Neural cell (in vitro differentiated cells): ENCODE measurements at regions not wholly inside any gene's neighbourhood (a gene's known extent, or its start where the extent isn't known, plus 50 kb on each side); places are given as distances from the start of the nearest gene placed in this dataset.

Source experiments
- H2AFZ ChIP-seq: fragments of 200-600, 300-800 bp; sonication (generic), shearing (Covaris generic); 2 replicates; pipeline ENCODE4 v1.6.0; 2014; ENCODE audit warnings: low read depth, mild to moderate bottlenecking, antibody characterized with exemption, low read length, moderate library complexity
- H3F3A ChIP-seq: fragments of 200-600 bp; shearing (Covaris generic); 2 replicates; pipeline ENCODE4 v1.6.1; 2016; ENCODE audit warnings: mild to moderate bottlenecking, moderate library complexity, mixed read lengths, antibody characterized with exemption, low read length; ENCODE audit not compliant: insufficient read depth, poor library complexity, severe bottlenecking
- H3K27ac ChIP-seq: fragments of 200-600, 300-800 bp; sonication (generic), shearing (Covaris generic); 2 replicates; pipeline ENCODE4 v1.5.1; 2014; ENCODE audit warnings: mild to moderate bottlenecking, low read length, moderate library complexity
- H3K27me3 ChIP-seq: fragments of 300-800, 200-600 bp; sonication (generic), shearing (Covaris generic); 2 replicates; pipeline ENCODE4 v1.6.0; 2014; ENCODE audit warnings: mild to moderate bottlenecking, low read depth, low read length, moderate library complexity; ENCODE audit not compliant: insufficient read depth
- H3K36me3 ChIP-seq: fragments of 300-800, 200-600 bp; sonication (generic), shearing (Covaris generic); 2 replicates; pipeline ENCODE4 v1.5.1; 2014; ENCODE audit warnings: mild to moderate bottlenecking, antibody characterized with exemption, low read length, moderate library complexity; ENCODE audit not compliant: insufficient read depth
- H3K4me2 ChIP-seq: fragments of 300-800, 200-600 bp; sonication (generic), shearing (Covaris generic); 2 replicates; pipeline ENCODE4 v1.6.0; 2014; ENCODE audit warnings: mild to moderate bottlenecking, low read length
- H3K4me3 ChIP-seq: fragments of 300-800, 200-600 bp; sonication (generic), shearing (Covaris generic); 2 replicates; pipeline ENCODE4 v1.5.1; 2014; ENCODE audit warnings: mild to moderate bottlenecking, low read length, moderate library complexity
- H3K79me2 ChIP-seq: fragments of 200-600 bp; shearing (Covaris generic); replicated peaks from 2 replicates; pipeline ENCODE4 v1.6.0; 2014; ENCODE audit warnings: mild to moderate bottlenecking, low read length, moderate library complexity; ENCODE audit not compliant: insufficient read depth
- H3K9ac ChIP-seq: fragments of 300-800, 200-600 bp; sonication (generic), shearing (Covaris generic); 2 replicates; pipeline ENCODE4 v1.6.1; 2016; ENCODE audit warnings: mild to moderate bottlenecking, low read length, mixed read lengths
- H3K9me2 ChIP-seq: fragments of 200-600 bp; shearing (Covaris generic); 2 replicates; pipeline ENCODE4 v1.6.1; 2016; ENCODE audit warnings: mild to moderate bottlenecking, low read length, mixed read lengths; ENCODE audit not compliant: insufficient read depth
- H3K9me3 ChIP-seq: fragments of 200-600, 300-800 bp; sonication (generic), shearing (Covaris generic); 2 replicates; pipeline ENCODE4 v1.6.1; 2016; ENCODE audit warnings: mild to moderate bottlenecking, mixed run types, low read length, moderate library complexity, mixed read lengths
- H4K20me1 ChIP-seq: fragments of 200-600 bp; shearing (Covaris generic); 2 replicates; pipeline ENCODE4 v1.6.1; 2016; ENCODE audit warnings: mild to moderate bottlenecking, mixed run types; ENCODE audit not compliant: insufficient read depth
- CTCF ChIP-seq: fragments of 450-650 bp; IDR thresholded peaks from 2 replicates; pipeline ENCODE4 v1.5.1; 2014; ENCODE audit warnings: antibody characterized with exemption, mild to moderate bottlenecking, moderate library complexity; ENCODE audit not compliant: poor library complexity, severe bottlenecking
- EP300 ChIP-seq: fragments of 450-650 bp; conservative IDR thresholded peaks from 2 replicates; pipeline ENCODE4 v1.6.1; 2014; ENCODE audit warnings: antibody characterized with exemption, mild to moderate bottlenecking, moderate library complexity; ENCODE audit not compliant: poor library complexity, severe bottlenecking
- EZH2 ChIP-seq: fragments of 200-600, 300-800 bp; shearing (Covaris generic), sonication (generic); IDR thresholded peaks from 2 replicates; pipeline ENCODE4 v1.6.1; 2014; ENCODE audit warnings: antibody characterized with exemption, low read length, borderline replicate concordance, mild to moderate bottlenecking; ENCODE audit not compliant: insufficient read depth, poor library complexity, severe bottlenecking
- MXI1 ChIP-seq: fragments of 450-650 bp; conservative IDR thresholded peaks from 2 replicates; pipeline ENCODE4 v1.6.1; 2014; ENCODE audit warnings: antibody characterized with exemption, mild to moderate bottlenecking; ENCODE audit not compliant: poor library complexity, severe bottlenecking
- POLR2AphosphoS5 ChIP-seq: IDR thresholded peaks from 2 replicates; pipeline ENCODE4 v1.6.1; 2012
- RAD21 ChIP-seq: fragments of 450-650 bp; conservative IDR thresholded peaks from 2 replicates; pipeline ENCODE4 v1.6.1; 2014; ENCODE audit warnings: antibody characterized with exemption, mild to moderate bottlenecking, moderate library complexity
- REST ChIP-seq: IDR thresholded peaks from 2 replicates; pipeline ENCODE4 v1.6.1; 2012; ENCODE audit warnings: borderline replicate concordance
- SMC3 ChIP-seq: fragments of 450-650 bp; conservative IDR thresholded peaks from 2 replicates; pipeline ENCODE4 v1.6.1; 2014; ENCODE audit warnings: antibody characterized with exemption, mild to moderate bottlenecking, moderate library complexity; ENCODE audit not compliant: poor library complexity
- TAF1 ChIP-seq: IDR thresholded peaks from 2 replicates; pipeline ENCODE4 v1.6.1; 2012; ENCODE audit warnings: low read depth

GRCh38 chr5:73299665-73300336, 126.8 kb downstream of the TMEM174 start:
- no peak overlapping the region for H3K4me2 ChIP-seq

More at GRCh38 chr5:73299665-73300336, 126.8 kb downstream of the TMEM174 start:
- TF ChIP-seq CTCF = no peak
- no peak for TF ChIP-seq EZH2
- TF ChIP-seq EP300 = no peak
- TF ChIP-seq POLR2AphosphoS5 = no peak
- TF ChIP-seq TAF1 = no peak
- no peak for TF ChIP-seq REST
- TF ChIP-seq SMC3 = no peak
- no peak for TF ChIP-seq RAD21
- no peak for TF ChIP-seq MXI1
- Histone ChIP-seq H3F3A (no peaks in the 10 kb centered on the region), H4K20me1 (no peaks in the 10 kb centered on the region), H3K27ac (no peak overlapping the region), H2AFZ (no peak overlapping the region), H3K9ac (no peak overlapping the region), H3K79me2 (no peaks in the 10 kb centered on the region), H3K27me3 (peaks cover 100% of the 10 kb centered on the region), H3K9me2 (no peaks in the 10 kb centered on the region), H3K36me3 (no peaks in the 10 kb centered on the region), H3K4me3 (no peak overlapping the region), H3K9me3 (no peaks in the 10 kb centered on the region)
